Inflammatory macrophage (primary cell): ENCODE measurements at regions not wholly inside any gene's neighbourhood (a gene's known extent, or its start where the extent isn't known, plus 50 kb on each side); places are given as distances from the start of the nearest gene placed in this dataset.

Experiments used
- DNase-seq, 2 donors: peaks; one replicate each; pipeline ENCODE4 v3.0.0-alpha.2; 2020 to 2022

GRCh38 chr10:131425752-131426533, 114.4 kb upstream of the TCERG1L start:
- no peak for DNase-seq

- no peak for DNase-seq
Measured at GRCh38 chr10:131426534-131426898, 115.0 kb upstream of the TCERG1L start.

- DNase-seq: no peak
Measured at GRCh38 chr10:131427281-131427680, 115.8 kb upstream of the TCERG1L start.

- DNase-seq: no peak
Measured at GRCh38 chr10:131427901-131428300, 116.4 kb upstream of the TCERG1L start.

- DNase-seq: no peak
Measured at GRCh38 chr10:131429141-131429540, 117.6 kb upstream of the TCERG1L start.

- DNase-seq: no peak
Measured at GRCh38 chr10:131429942-131430341, 118.4 kb upstream of the TCERG1L start.

- no peak for DNase-seq
Measured at GRCh38 chr10:131430716-131431412, 119.3 kb upstream of the TCERG1L start.

- no peak for DNase-seq
Measured at GRCh38 chr10:131431533-131431932, 120.0 kb upstream of the TCERG1L start.

- no peak for DNase-seq
Measured at GRCh38 chr10:131431978-131432690, 120.6 kb upstream of the TCERG1L start.

GRCh38 chr10:131433568-131433967, 122.0 kb upstream of the TCERG1L start:
- DNase-seq: no peak

GRCh38 chr10:131435232-131435631, 123.7 kb upstream of the TCERG1L start:
- DNase-seq: no peak

GRCh38 chr10:131435760-131436457, 124.4 kb upstream of the TCERG1L start:
- DNase-seq: no peak

GRCh38 chr10:131436458-131436857, 124.9 kb upstream of the TCERG1L start:
- no peak for DNase-seq

- no peak for DNase-seq
Measured at GRCh38 chr10:131437556-131438475, 126.3 kb upstream of the TCERG1L start.

GRCh38 chr10:131438665-131439064, 127.1 kb upstream of the TCERG1L start:
- no peak for DNase-seq

- DNase-seq: no peak
Measured at GRCh38 chr10:131439705-131440104, 128.2 kb upstream of the TCERG1L start.

- no peak for DNase-seq
Measured at GRCh38 chr10:131440405-131441360, 129.2 kb upstream of the TCERG1L start.

GRCh38 chr10:131442271-131442670, 130.8 kb upstream of the TCERG1L start:
- DNase-seq: no peak

GRCh38 chr10:131444286-131444685, 132.8 kb upstream of the TCERG1L start:
- no peak for DNase-seq

- no peak for DNase-seq
Measured at GRCh38 chr10:131444862-131445461, 133.4 kb upstream of the TCERG1L start.
